VCaP (cell line): ENCODE measurements at regions not wholly inside any gene's neighbourhood (a gene's known extent, or its start where the extent isn't known, plus 50 kb on each side); places are given as distances from the start of the nearest gene placed in this dataset.

Experiments used
- H3K27ac ChIP-seq: fragments of 450-650 bp; 2 replicates; pipeline ENCODE4 v1.5.1; 2017
- CTCF ChIP-seq: fragments of 450-650 bp; conservative IDR thresholded peaks from 2 replicates; pipeline ENCODE4 v1.5.1; 2017; ENCODE audit warnings: mild to moderate bottlenecking, moderate library complexity

- TF ChIP-seq CTCF = no peak
- no peak overlapping the region for H3K27ac ChIP-seq
These were observed 615.3 kb upstream of the BTBD3 start for GRCh38 chr20:11302436-11302835.

- TF ChIP-seq CTCF = no peak
- H3K27ac ChIP-seq = no peak overlapping the region
These were observed 612.9 kb upstream of the BTBD3 start for GRCh38 chr20:11304795-11305194.

- H3K27ac ChIP-seq = no peak overlapping the region
- no peak for TF ChIP-seq CTCF
These were observed 612.3 kb upstream of the BTBD3 start for GRCh38 chr20:11305406-11305805.

- H3K27ac ChIP-seq = no peak overlapping the region
- TF ChIP-seq CTCF = no peak
These were observed 606.0 kb upstream of the BTBD3 start for GRCh38 chr20:11311659-11312224.

- TF ChIP-seq CTCF = no peak
- H3K27ac ChIP-seq = no peak overlapping the region
These were observed 602.2 kb upstream of the BTBD3 start for GRCh38 chr20:11315525-11315924.

GRCh38 chr20:11316244-11316643, 601.4 kb upstream of the BTBD3 start:
- H3K27ac ChIP-seq = no peak overlapping the region
- TF ChIP-seq CTCF = no peak

GRCh38 chr20:11320033-11320432, 597.7 kb upstream of the BTBD3 start:
- H3K27ac ChIP-seq = no peak overlapping the region
- no peak for TF ChIP-seq CTCF

- H3K27ac ChIP-seq = no peak overlapping the region
- no peak for TF ChIP-seq CTCF
These were observed 593.9 kb upstream of the BTBD3 start for GRCh38 chr20:11323816-11324215.
